ENCODE measurements at regions not wholly inside any gene's neighbourhood (a gene's known extent, or its start where the extent isn't known, plus 50 kb on each side); places are given as distances from the start of the nearest gene placed in this dataset.

- H3K9me3 ChIP-seq (ENCODE audit: severe bottlenecking) = no peaks in the 10 kb centered on the region
- H3K27me3 ChIP-seq (ENCODE audit: insufficient read depth, poor library complexity, severe bottlenecking) = peaks cover 10% of the 10 kb centered on the region
- no peaks in the 10 kb centered on the region for H3K36me3 ChIP-seq (ENCODE audit: low read depth)
- no peak for DNase-seq (ENCODE audit: low spot score)
- no peak for TF ChIP-seq CTCF (IDR thresholded peaks at IDR 0.05; ENCODE audit: poor library complexity, severe bottlenecking)
- no peak for ATAC-seq (ENCODE audit: low read depth)
- no peak overlapping the region for H3K27ac ChIP-seq (ENCODE audit: poor library complexity, severe bottlenecking)
- no peaks in the 10 kb centered on the region for H3K4me1 ChIP-seq (ENCODE audit: insufficient read depth, poor library complexity, severe bottlenecking)
- no peak overlapping the region for H3K4me3 ChIP-seq (ENCODE audit: severe bottlenecking)
These were observed 239.6 kb upstream of the STEAP1 start for GRCh38 chr7:89914711-89915110.

- H3K9me3 ChIP-seq (ENCODE audit: severe bottlenecking) = no peaks in the 10 kb centered on the region
- no peak overlapping the region for H3K27ac ChIP-seq (ENCODE audit: poor library complexity, severe bottlenecking)
- no peak for ATAC-seq (ENCODE audit: low read depth)
These were observed 228.1 kb upstream of the STEAP1 start for GRCh38 chr7:89926194-89926593.

GRCh38 chr7:89926701-89927100, 227.6 kb upstream of the STEAP1 start:
- no peak for ATAC-seq (ENCODE audit: low read depth)
- H3K9me3 ChIP-seq (ENCODE audit: severe bottlenecking) = no peaks in the 10 kb centered on the region
- H3K36me3 ChIP-seq (ENCODE audit: low read depth) = no peaks in the 10 kb centered on the region
- TF ChIP-seq CTCF (IDR thresholded peaks at IDR 0.05; ENCODE audit: poor library complexity, severe bottlenecking) = no peak
- no peaks in the 10 kb centered on the region for H3K4me1 ChIP-seq (ENCODE audit: insufficient read depth, poor library complexity, severe bottlenecking)
- H3K27me3 ChIP-seq (ENCODE audit: insufficient read depth, poor library complexity, severe bottlenecking) = no peaks in the 10 kb centered on the region
- no peak overlapping the region for H3K27ac ChIP-seq (ENCODE audit: poor library complexity, severe bottlenecking)
- no peak for DNase-seq (ENCODE audit: low spot score)
- no peak overlapping the region for H3K4me3 ChIP-seq (ENCODE audit: severe bottlenecking)

More at GRCh38 chr7:89926194-89926593, 228.1 kb upstream of the STEAP1 start:
- H3K36me3 ChIP-seq (ENCODE audit: low read depth) = no peaks in the 10 kb centered on the region
- TF ChIP-seq CTCF (IDR thresholded peaks at IDR 0.05; ENCODE audit: poor library complexity, severe bottlenecking) = no peak
- H3K4me1 ChIP-seq (ENCODE audit: insufficient read depth, poor library complexity, severe bottlenecking) = no peaks in the 10 kb centered on the region
- no peak overlapping the region for H3K4me3 ChIP-seq (ENCODE audit: severe bottlenecking)
- no peak for DNase-seq (ENCODE audit: low spot score)
- no peaks in the 10 kb centered on the region for H3K27me3 ChIP-seq (ENCODE audit: insufficient read depth, poor library complexity, severe bottlenecking)

- H3K4me3 ChIP-seq (ENCODE audit: severe bottlenecking) = no peak overlapping the region
- no peaks in the 10 kb centered on the region for H3K27me3 ChIP-seq (ENCODE audit: insufficient read depth, poor library complexity, severe bottlenecking)
- ATAC-seq (ENCODE audit: low read depth) (no peak), DNase-seq (ENCODE audit: low spot score) (no peak)
- no peaks in the 10 kb centered on the region for H3K4me1 ChIP-seq (ENCODE audit: insufficient read depth, poor library complexity, severe bottlenecking)
- H3K9me3 ChIP-seq (ENCODE audit: severe bottlenecking) = no peaks in the 10 kb centered on the region
- no peak overlapping the region for H3K27ac ChIP-seq (ENCODE audit: poor library complexity, severe bottlenecking)
- no peaks in the 10 kb centered on the region for H3K36me3 ChIP-seq (ENCODE audit: low read depth)
- no peak for TF ChIP-seq CTCF (IDR thresholded peaks at IDR 0.05; ENCODE audit: poor library complexity, severe bottlenecking)
These were observed 226.5 kb upstream of the STEAP1 start for GRCh38 chr7:89927762-89928161.

GRCh38 chr7:89928451-89928850, 225.8 kb upstream of the STEAP1 start:
- Histone ChIP-seq H3K27ac (ENCODE audit: poor library complexity, severe bottlenecking) (no peak overlapping the region), H3K36me3 (ENCODE audit: low read depth) (no peaks in the 10 kb centered on the region), H3K27me3 (ENCODE audit: insufficient read depth, poor library complexity, severe bottlenecking) (no peaks in the 10 kb centered on the region), H3K4me1 (ENCODE audit: insufficient read depth, poor library complexity, severe bottlenecking) (no peaks in the 10 kb centered on the region), H3K4me3 (ENCODE audit: severe bottlenecking) (no peak overlapping the region), H3K9me3 (ENCODE audit: severe bottlenecking) (no peaks in the 10 kb centered on the region)
- DNase-seq (ENCODE audit: low spot score) = no peak
- no peak for TF ChIP-seq CTCF (IDR thresholded peaks at IDR 0.05; ENCODE audit: poor library complexity, severe bottlenecking)
- no peak for ATAC-seq (ENCODE audit: low read depth)

Data from RWPE2 (cell line).